H9 (cell line): ENCODE measurements at regions not wholly inside any gene's neighbourhood (a gene's known extent, or its start where the extent isn't known, plus 50 kb on each side); places are given as distances from the start of the nearest gene placed in this dataset.

Source experiments
- DNase-seq: peaks from one replicate; pipeline ENCODE4 v3.0.0-alpha.2; 2017
- H2AFZ ChIP-seq: one replicate; pipeline ENCODE4 v1.6.1; 2013; ENCODE audit warnings: mild to moderate bottlenecking, low read length, control low read depth, moderate library complexity
- H2AK5ac ChIP-seq: 2 replicates; pipeline ENCODE4 v1.6.1; 2013; ENCODE audit warnings: low read length, control low read depth, mixed read lengths; ENCODE audit not compliant: insufficient read length
- H2BK120ac ChIP-seq: one replicate; pipeline ENCODE4 v1.6.1; 2013; ENCODE audit warnings: low read depth, mild to moderate bottlenecking, low read length, control low read depth, inconsistent platforms; ENCODE audit not compliant: poor library complexity, severe bottlenecking
- H2BK12ac ChIP-seq: 2 replicates; pipeline ENCODE4 v1.6.1; 2013; ENCODE audit warnings: low read length, control low read depth, mixed read lengths, low read depth; ENCODE audit not compliant: insufficient read length
- H2BK15ac ChIP-seq: 2 replicates; pipeline ENCODE4 v1.6.1; 2013; ENCODE audit warnings: low read depth, low read length, control low read depth
- H2BK20ac ChIP-seq: one replicate; pipeline ENCODE4 v1.6.1; 2013; ENCODE audit warnings: low read depth, mild to moderate bottlenecking, low read length, control low read depth, inconsistent platforms; ENCODE audit not compliant: poor library complexity, severe bottlenecking
- H2BK5ac ChIP-seq: 2 replicates; pipeline ENCODE4 v1.6.1; 2013; ENCODE audit warnings: low read length, control low read depth, mixed read lengths; ENCODE audit not compliant: insufficient read length
- H3K14ac ChIP-seq: 2 replicates; pipeline ENCODE4 v1.6.1; 2013; ENCODE audit warnings: low read length, control low read depth; ENCODE audit not compliant: insufficient read depth
- H3K18ac ChIP-seq: 2 replicates; pipeline ENCODE4 v1.6.1; 2013; ENCODE audit warnings: low read depth, mild to moderate bottlenecking, mixed read lengths, low read length, control low read depth; ENCODE audit not compliant: insufficient read length
- H3K23ac ChIP-seq: 2 replicates; pipeline ENCODE4 v1.6.1; 2013; ENCODE audit warnings: low read length, control low read depth, mixed read lengths, low read depth; ENCODE audit not compliant: insufficient read length
- H3K23me2 ChIP-seq: 2 replicates; pipeline ENCODE4 v1.6.1; 2013; ENCODE audit warnings: low read depth, mild to moderate bottlenecking, mixed read lengths, low read length, control low read depth; ENCODE audit not compliant: insufficient read length, poor library complexity, severe bottlenecking
- H3K27ac ChIP-seq: 2 replicates; pipeline ENCODE4 v1.5.1; 2013; ENCODE audit warnings: low read length, control low read depth, mixed read lengths, low read depth; ENCODE audit not compliant: insufficient read length
- H3K27me3 ChIP-seq: 2 replicates; pipeline ENCODE4 v1.6.1; 2013; ENCODE audit warnings: low read length, control low read depth, inconsistent platforms; ENCODE audit not compliant: insufficient read depth
- H3K4ac ChIP-seq: 2 replicates; pipeline ENCODE4 v1.6.1; 2013; ENCODE audit warnings: low read depth, mild to moderate bottlenecking, control low read depth, inconsistent platforms, low read length, moderate library complexity
- H3K4me1 ChIP-seq: 2 replicates; pipeline ENCODE4 v1.6.1; 2013; ENCODE audit warnings: low read length, control low read depth, inconsistent platforms; ENCODE audit not compliant: insufficient read depth
- H3K4me2 ChIP-seq: 2 replicates; pipeline ENCODE4 v1.6.1; 2013; ENCODE audit warnings: low read length, control low read depth, mixed read lengths; ENCODE audit not compliant: insufficient read length, insufficient read depth
- H3K56ac ChIP-seq: 2 replicates; pipeline ENCODE4 v1.6.1; 2013; ENCODE audit warnings: low read depth, mild to moderate bottlenecking, mixed read lengths, low read length, control low read depth; ENCODE audit not compliant: insufficient read length
- H3K79me1 ChIP-seq: 2 replicates; pipeline ENCODE4 v1.6.1; 2013; ENCODE audit warnings: low read depth, mild to moderate bottlenecking, moderate library complexity, low read length, control low read depth, inconsistent platforms; ENCODE audit not compliant: insufficient read depth, poor library complexity, severe bottlenecking
- H3K79me2 ChIP-seq: 2 replicates; pipeline ENCODE4 v1.6.1; 2013; ENCODE audit warnings: low read length, control low read depth, inconsistent platforms; ENCODE audit not compliant: insufficient read depth
- H3K9ac ChIP-seq: 2 replicates; pipeline ENCODE4 v1.6.1; 2013; ENCODE audit warnings: low read length, control low read depth, mixed read lengths; ENCODE audit not compliant: insufficient read length; ENCODE audit errors: extremely low read depth
- H3K9me3 ChIP-seq: one replicate; pipeline ENCODE4 v1.6.1; 2013; ENCODE audit warnings: low read depth, low read length, inconsistent platforms; ENCODE audit not compliant: control insufficient read depth
- H3T11ph ChIP-seq: one replicate; pipeline ENCODE4 v1.6.1; 2013; ENCODE audit warnings: mild to moderate bottlenecking, low read length, control low read depth, inconsistent platforms
- H4K20me1 ChIP-seq: one replicate; pipeline ENCODE4 v1.6.1; 2013; ENCODE audit not compliant: control insufficient read depth, insufficient read length, insufficient read depth
- H4K5ac ChIP-seq: 2 replicates; pipeline ENCODE4 v1.6.1; 2013; ENCODE audit warnings: low read depth, mild to moderate bottlenecking, mixed read lengths, low read length, control low read depth; ENCODE audit not compliant: insufficient read length
- H4K8ac ChIP-seq: replicated peaks from 2 replicates; pipeline ENCODE4 v1.6.1; 2013; ENCODE audit warnings: low read length, control low read depth, mixed read lengths, low read depth; ENCODE audit not compliant: insufficient read length
- H4K91ac ChIP-seq: 2 replicates; pipeline ENCODE4 v1.6.1; 2013; ENCODE audit warnings: low read depth, mild to moderate bottlenecking, moderate library complexity, mixed read lengths, low read length, control low read depth; ENCODE audit not compliant: insufficient read length
- H3K27ac Mint-ChIP-seq, 3 experiments: 2 replicates in 2 of 3; 3 replicates in 1 of 3; pipeline ENCODE4 v1.8.0; 2020 to 2021; ENCODE audit warnings: mixed read lengths in 3 of 3, mild to moderate bottlenecking in 1 of 3, moderate library complexity in 1 of 3
- H3K27me3 Mint-ChIP-seq: 2 replicates; pipeline ENCODE4 v1.8.0; 2021; ENCODE audit warnings: low read depth, mild to moderate bottlenecking, moderate library complexity, mixed read lengths
- H3K36me3 Mint-ChIP-seq, 3 experiments: 2 replicates in 2 of 3; 3 replicates in 1 of 3; pipeline ENCODE4 v1.8.0; 2020 to 2021; ENCODE audit warnings: low read depth in 3 of 3, mixed read lengths in 3 of 3; ENCODE audit not compliant: insufficient read depth in 1 of 3
- H3K4me1 Mint-ChIP-seq, 2 experiments: 2 replicates each; pipeline ENCODE4 v1.8.0; 2020; ENCODE audit warnings: mixed read lengths in 2 of 2
- H3K4me3 Mint-ChIP-seq, 2 experiments: 2 replicates in 1 of 2; 3 replicates in 1 of 2; pipeline ENCODE4 v1.8.0; 2020 to 2021; ENCODE audit warnings: mild to moderate bottlenecking in 2 of 2, mixed read lengths in 2 of 2, moderate library complexity in 1 of 2
- H3K9me3 Mint-ChIP-seq, 2 experiments: 2 replicates in 1 of 2; 3 replicates in 1 of 2; pipeline ENCODE4 v1.8.0; 2020; ENCODE audit warnings: mild to moderate bottlenecking in 2 of 2, mixed read lengths in 2 of 2, moderate library complexity in 1 of 2
- WGBS: extraction: QIAGEN DNeasy Blood & Tissue Kit; methylation state at CpG from one replicate; pipeline ENCODE4 v1.1.7; 2013; ENCODE audit warnings: missing lambda C conversion rate, low lambda C conversion rate, mixed read lengths; ENCODE audit not compliant: insufficient read length; ENCODE audit errors: extremely low coverage; 5-methylcytosine and 5-hydroxymethylcytosine counted together
- TF ChIP-seq, protein P1 (sequence below): fragments of 200-600 bp; sonication (generic); conservative IDR thresholded peaks from 3 replicates; pipeline ENCODE4 v1.8.0; 2021; ENCODE audit warnings: antibody characterized with exemption, mild to moderate bottlenecking

DNA sequence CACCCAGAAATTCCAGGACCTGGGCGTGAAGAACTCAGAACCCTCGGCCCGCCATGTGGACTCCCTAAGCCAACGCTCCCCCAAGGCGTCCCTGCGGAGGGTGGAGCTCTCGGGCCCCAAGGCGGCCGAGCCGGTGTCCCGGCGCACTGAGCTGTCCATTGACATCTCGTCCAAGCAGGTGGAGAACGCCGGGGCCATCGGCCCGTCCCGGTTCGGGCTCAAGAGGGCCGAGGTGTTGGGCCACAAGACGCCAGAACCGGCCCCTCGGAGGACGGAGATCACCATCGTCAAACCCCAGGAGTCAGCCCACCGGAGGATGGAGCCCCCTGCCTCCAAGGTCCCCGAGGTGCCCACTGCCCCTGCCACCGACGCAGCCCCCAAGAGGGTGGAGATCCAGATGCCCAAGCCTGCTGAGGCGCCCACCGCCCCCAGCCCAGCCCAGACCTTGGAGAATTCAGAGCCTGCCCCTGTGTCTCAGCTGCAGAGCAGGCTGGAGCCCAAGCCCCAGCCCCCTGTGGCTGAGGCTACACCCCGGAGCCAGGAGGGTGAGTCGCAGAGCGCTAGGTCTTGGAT lies 261.5 kb downstream of the SEC14L1 start:
- no peak overlapping the region for H4K5ac ChIP-seq
- no peak overlapping the region for H3K27ac ChIP-seq
- H3K9me3 ChIP-seq, result no peaks in the 10 kb centered on the region
- H3K79me1 ChIP-seq, result no peaks in the 10 kb centered on the region
- H2BK15ac ChIP-seq, result no peak overlapping the region
- no peaks in the 10 kb centered on the region for H4K20me1 ChIP-seq
- H3K23ac ChIP-seq, result no peak overlapping the region
- H2AFZ ChIP-seq, result no peak overlapping the region
- Mint-ChIP-seq H3K27ac (peak overlapping the region; percentile 16 to 72 (median 31); a peak in 3 of 7 replicates), H3K4me3 (no peak overlapping the region), H3K27me3 (no peaks in the 10 kb centered on the region), H3K4me1 (peaks cover 12 to 20% of the 10 kb centered on the region in 2 experiments), H3K9me3 (no peaks in the 10 kb centered on the region), H3K36me3 (peaks cover 9 to 25% (median 24%) of the 10 kb centered on the region in 3 experiments; a peak in 6 of 7 replicates)
- H3K79me2 ChIP-seq, result peaks cover 5% of the 10 kb centered on the region; the same call in 1 of the 2 replicates
- no peak overlapping the region for H3K4me2 ChIP-seq
- no peaks in the 10 kb centered on the region for H3K4me1 ChIP-seq
- no peak overlapping the region for H3K4ac ChIP-seq
- H2BK120ac ChIP-seq, result no peak overlapping the region
- H3K14ac ChIP-seq, result no peak overlapping the region; the same call in 1 of the 2 replicates
- no peak overlapping the region for H3K56ac ChIP-seq
- H3K23me2 ChIP-seq, result no peaks in the 10 kb centered on the region
- no peak overlapping the region for H2BK5ac ChIP-seq
- H2AK5ac ChIP-seq, result no peak overlapping the region
- no peak for DNase-seq
- TF ChIP-seq, protein P1, sequence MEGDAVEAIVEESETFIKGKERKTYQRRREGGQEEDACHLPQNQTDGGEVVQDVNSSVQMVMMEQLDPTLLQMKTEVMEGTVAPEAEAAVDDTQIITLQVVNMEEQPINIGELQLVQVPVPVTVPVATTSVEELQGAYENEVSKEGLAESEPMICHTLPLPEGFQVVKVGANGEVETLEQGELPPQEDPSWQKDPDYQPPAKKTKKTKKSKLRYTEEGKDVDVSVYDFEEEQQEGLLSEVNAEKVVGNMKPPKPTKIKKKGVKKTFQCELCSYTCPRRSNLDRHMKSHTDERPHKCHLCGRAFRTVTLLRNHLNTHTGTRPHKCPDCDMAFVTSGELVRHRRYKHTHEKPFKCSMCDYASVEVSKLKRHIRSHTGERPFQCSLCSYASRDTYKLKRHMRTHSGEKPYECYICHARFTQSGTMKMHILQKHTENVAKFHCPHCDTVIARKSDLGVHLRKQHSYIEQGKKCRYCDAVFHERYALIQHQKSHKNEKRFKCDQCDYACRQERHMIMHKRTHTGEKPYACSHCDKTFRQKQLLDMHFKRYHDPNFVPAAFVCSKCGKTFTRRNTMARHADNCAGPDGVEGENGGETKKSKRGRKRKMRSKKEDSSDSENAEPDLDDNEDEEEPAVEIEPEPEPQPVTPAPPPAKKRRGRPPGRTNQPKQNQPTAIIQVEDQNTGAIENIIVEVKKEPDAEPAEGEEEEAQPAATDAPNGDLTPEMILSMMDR, result no peak
- H4K91ac ChIP-seq, result no peak overlapping the region
- no peak overlapping the region for H2BK20ac ChIP-seq
- no peak overlapping the region for H2BK12ac ChIP-seq
- no peak overlapping the region for H4K8ac ChIP-seq
- no peak overlapping the region for H3T11ph ChIP-seq
- WGBS, result no CpG with 5 or more reads among the region's 34 CpGs
- no peak overlapping the region for H3K18ac ChIP-seq
- no peak overlapping the region for H3K9ac ChIP-seq
- no peaks in the 10 kb centered on the region for H3K27me3 ChIP-seq
